H9 (cell line): ENCODE measurements at regions not wholly inside any gene's neighbourhood (a gene's known extent, or its start where the extent isn't known, plus 50 kb on each side); places are given as distances from the start of the nearest gene placed in this dataset.

Source experiments
- DNase-seq: peaks from one replicate; pipeline ENCODE4 v3.0.0-alpha.2; 2017
- H2AFZ ChIP-seq: one replicate; pipeline ENCODE4 v1.6.1; 2013; ENCODE audit warnings: mild to moderate bottlenecking, low read length, control low read depth, moderate library complexity
- H2AK5ac ChIP-seq: 2 replicates; pipeline ENCODE4 v1.6.1; 2013; ENCODE audit warnings: low read length, control low read depth, mixed read lengths; ENCODE audit not compliant: insufficient read length
- H2BK120ac ChIP-seq: one replicate; pipeline ENCODE4 v1.6.1; 2013; ENCODE audit warnings: low read depth, mild to moderate bottlenecking, low read length, control low read depth, inconsistent platforms; ENCODE audit not compliant: poor library complexity, severe bottlenecking
- H2BK12ac ChIP-seq: 2 replicates; pipeline ENCODE4 v1.6.1; 2013; ENCODE audit warnings: low read length, control low read depth, mixed read lengths, low read depth; ENCODE audit not compliant: insufficient read length
- H2BK15ac ChIP-seq: 2 replicates; pipeline ENCODE4 v1.6.1; 2013; ENCODE audit warnings: low read depth, low read length, control low read depth
- H2BK20ac ChIP-seq: one replicate; pipeline ENCODE4 v1.6.1; 2013; ENCODE audit warnings: low read depth, mild to moderate bottlenecking, low read length, control low read depth, inconsistent platforms; ENCODE audit not compliant: poor library complexity, severe bottlenecking
- H2BK5ac ChIP-seq: 2 replicates; pipeline ENCODE4 v1.6.1; 2013; ENCODE audit warnings: low read length, control low read depth, mixed read lengths; ENCODE audit not compliant: insufficient read length
- H3K14ac ChIP-seq: 2 replicates; pipeline ENCODE4 v1.6.1; 2013; ENCODE audit warnings: low read length, control low read depth; ENCODE audit not compliant: insufficient read depth
- H3K18ac ChIP-seq: 2 replicates; pipeline ENCODE4 v1.6.1; 2013; ENCODE audit warnings: low read depth, mild to moderate bottlenecking, mixed read lengths, low read length, control low read depth; ENCODE audit not compliant: insufficient read length
- H3K23ac ChIP-seq: 2 replicates; pipeline ENCODE4 v1.6.1; 2013; ENCODE audit warnings: low read length, control low read depth, mixed read lengths, low read depth; ENCODE audit not compliant: insufficient read length
- H3K23me2 ChIP-seq: 2 replicates; pipeline ENCODE4 v1.6.1; 2013; ENCODE audit warnings: low read depth, mild to moderate bottlenecking, mixed read lengths, low read length, control low read depth; ENCODE audit not compliant: insufficient read length, poor library complexity, severe bottlenecking
- H3K27ac ChIP-seq: 2 replicates; pipeline ENCODE4 v1.5.1; 2013; ENCODE audit warnings: low read length, control low read depth, mixed read lengths, low read depth; ENCODE audit not compliant: insufficient read length
- H3K27me3 ChIP-seq: 2 replicates; pipeline ENCODE4 v1.6.1; 2013; ENCODE audit warnings: low read length, control low read depth, inconsistent platforms; ENCODE audit not compliant: insufficient read depth
- H3K4ac ChIP-seq: 2 replicates; pipeline ENCODE4 v1.6.1; 2013; ENCODE audit warnings: low read depth, mild to moderate bottlenecking, control low read depth, inconsistent platforms, low read length, moderate library complexity
- H3K4me1 ChIP-seq: 2 replicates; pipeline ENCODE4 v1.6.1; 2013; ENCODE audit warnings: low read length, control low read depth, inconsistent platforms; ENCODE audit not compliant: insufficient read depth
- H3K4me2 ChIP-seq: 2 replicates; pipeline ENCODE4 v1.6.1; 2013; ENCODE audit warnings: low read length, control low read depth, mixed read lengths; ENCODE audit not compliant: insufficient read length, insufficient read depth
- H3K56ac ChIP-seq: 2 replicates; pipeline ENCODE4 v1.6.1; 2013; ENCODE audit warnings: low read depth, mild to moderate bottlenecking, mixed read lengths, low read length, control low read depth; ENCODE audit not compliant: insufficient read length
- H3K79me1 ChIP-seq: 2 replicates; pipeline ENCODE4 v1.6.1; 2013; ENCODE audit warnings: low read depth, mild to moderate bottlenecking, moderate library complexity, low read length, control low read depth, inconsistent platforms; ENCODE audit not compliant: insufficient read depth, poor library complexity, severe bottlenecking
- H3K79me2 ChIP-seq: 2 replicates; pipeline ENCODE4 v1.6.1; 2013; ENCODE audit warnings: low read length, control low read depth, inconsistent platforms; ENCODE audit not compliant: insufficient read depth
- H3K9ac ChIP-seq: 2 replicates; pipeline ENCODE4 v1.6.1; 2013; ENCODE audit warnings: low read length, control low read depth, mixed read lengths; ENCODE audit not compliant: insufficient read length; ENCODE audit errors: extremely low read depth
- H3K9me3 ChIP-seq: one replicate; pipeline ENCODE4 v1.6.1; 2013; ENCODE audit warnings: low read depth, low read length, inconsistent platforms; ENCODE audit not compliant: control insufficient read depth
- H3T11ph ChIP-seq: one replicate; pipeline ENCODE4 v1.6.1; 2013; ENCODE audit warnings: mild to moderate bottlenecking, low read length, control low read depth, inconsistent platforms
- H4K20me1 ChIP-seq: one replicate; pipeline ENCODE4 v1.6.1; 2013; ENCODE audit not compliant: control insufficient read depth, insufficient read length, insufficient read depth
- H4K5ac ChIP-seq: 2 replicates; pipeline ENCODE4 v1.6.1; 2013; ENCODE audit warnings: low read depth, mild to moderate bottlenecking, mixed read lengths, low read length, control low read depth; ENCODE audit not compliant: insufficient read length
- H4K8ac ChIP-seq: replicated peaks from 2 replicates; pipeline ENCODE4 v1.6.1; 2013; ENCODE audit warnings: low read length, control low read depth, mixed read lengths, low read depth; ENCODE audit not compliant: insufficient read length
- H4K91ac ChIP-seq: 2 replicates; pipeline ENCODE4 v1.6.1; 2013; ENCODE audit warnings: low read depth, mild to moderate bottlenecking, moderate library complexity, mixed read lengths, low read length, control low read depth; ENCODE audit not compliant: insufficient read length
- H3K27ac Mint-ChIP-seq, 3 experiments: 2 replicates in 2 of 3; 3 replicates in 1 of 3; pipeline ENCODE4 v1.8.0; 2020 to 2021; ENCODE audit warnings: mixed read lengths in 3 of 3, mild to moderate bottlenecking in 1 of 3, moderate library complexity in 1 of 3
- H3K27me3 Mint-ChIP-seq: 2 replicates; pipeline ENCODE4 v1.8.0; 2021; ENCODE audit warnings: low read depth, mild to moderate bottlenecking, moderate library complexity, mixed read lengths
- H3K36me3 Mint-ChIP-seq, 3 experiments: 2 replicates in 2 of 3; 3 replicates in 1 of 3; pipeline ENCODE4 v1.8.0; 2020 to 2021; ENCODE audit warnings: low read depth in 3 of 3, mixed read lengths in 3 of 3; ENCODE audit not compliant: insufficient read depth in 1 of 3
- H3K4me1 Mint-ChIP-seq, 2 experiments: 2 replicates each; pipeline ENCODE4 v1.8.0; 2020; ENCODE audit warnings: mixed read lengths in 2 of 2
- H3K4me3 Mint-ChIP-seq, 2 experiments: 2 replicates in 1 of 2; 3 replicates in 1 of 2; pipeline ENCODE4 v1.8.0; 2020 to 2021; ENCODE audit warnings: mild to moderate bottlenecking in 2 of 2, mixed read lengths in 2 of 2, moderate library complexity in 1 of 2
- H3K9me3 Mint-ChIP-seq, 2 experiments: 2 replicates in 1 of 2; 3 replicates in 1 of 2; pipeline ENCODE4 v1.8.0; 2020; ENCODE audit warnings: mild to moderate bottlenecking in 2 of 2, mixed read lengths in 2 of 2, moderate library complexity in 1 of 2
- CTCF ChIP-seq: fragments of 200-600 bp; sonication (generic); conservative IDR thresholded peaks from 3 replicates; pipeline ENCODE4 v1.8.0; 2021; ENCODE audit warnings: antibody characterized with exemption, mild to moderate bottlenecking
- WGBS: extraction: QIAGEN DNeasy Blood & Tissue Kit; methylation state at CpG from one replicate; pipeline ENCODE4 v1.1.7; 2013; ENCODE audit warnings: missing lambda C conversion rate, low lambda C conversion rate, mixed read lengths; ENCODE audit not compliant: insufficient read length; ENCODE audit errors: extremely low coverage; 5-methylcytosine and 5-hydroxymethylcytosine counted together

GRCh38 chr14:96965885-96966595 is 168.9 kb downstream of the VRK1 start:
- H3K4me1 Mint-ChIP-seq: peaks cover 11 to 14% of the 10 kb centered on the region in 2 experiments
- Histone ChIP-seq H3K79me1 (no peaks in the 10 kb centered on the region), H3K9me3 (no peaks in the 10 kb centered on the region), H4K5ac (no peak overlapping the region), H2AFZ (no peak overlapping the region), H3K4me2 (no peak overlapping the region), H2AK5ac (no peak overlapping the region), H3K56ac (no peak overlapping the region), H4K8ac (no peak overlapping the region), H2BK120ac (no peak overlapping the region), H3K27ac (no peak overlapping the region), H2BK15ac (no peak overlapping the region), H3K27me3 (no peaks in the 10 kb centered on the region), H3K79me2 (no peaks in the 10 kb centered on the region), H2BK12ac (no peak overlapping the region), H3K18ac (no peak overlapping the region), H3K4ac (no peak overlapping the region), H4K91ac (no peak overlapping the region), H3K14ac (no peak overlapping the region), H3K4me1 (peaks cover 5% of the 10 kb centered on the region; the same call in 1 of the 2 replicates), H4K20me1 (no peaks in the 10 kb centered on the region), H3K23ac (no peak overlapping the region), H3K9ac (no peak overlapping the region), H3T11ph (no peak overlapping the region), H3K23me2 (no peaks in the 10 kb centered on the region), H2BK20ac (no peak overlapping the region), H2BK5ac (no peak overlapping the region)
- no peak for DNase-seq
- H3K9me3 Mint-ChIP-seq: peaks cover 9 to 19% of the 10 kb centered on the region in 2 experiments
- peaks cover 7 to 8% (median 7%) of the 10 kb centered on the region in 3 experiments; a peak in 5 of 7 replicates for H3K36me3 Mint-ChIP-seq
- H3K4me3 Mint-ChIP-seq: no peak overlapping the region
- no peaks in the 10 kb centered on the region for H3K27me3 Mint-ChIP-seq
- WGBS: no CpG with 5 or more reads among the region's 11 CpGs
- TF ChIP-seq CTCF: no peak
- H3K27ac Mint-ChIP-seq: peak overlapping the region in 1 of 3 experiments; percentile 55; a peak in 1 of 7 replicates
